GM21825 (cell line): ENCODE measurements at regions not wholly inside any gene's neighbourhood (a gene's known extent, or its start where the extent isn't known, plus 50 kb on each side); places are given as distances from the start of the nearest gene placed in this dataset.

ENCODE experiments used
- ATAC-seq: cut with Tn5 transposase; IDR thresholded peaks from one replicate; pipeline ENCODE4 v1.9.1; 2021; ENCODE audit warnings: mild to moderate bottlenecking, moderate library complexity; ENCODE audit not compliant: unreplicated experiment

GRCh38 chr10:31754803-31755624, 173.6 kb downstream of the ARHGAP12 start:
- no peak for ATAC-seq

GRCh38 chr10:31753681-31754080, 174.9 kb downstream of the ARHGAP12 start:
- ATAC-seq = no peak

- ATAC-seq = no peak
Observed at GRCh38 chr10:31752170-31752569, 176.5 kb downstream of the ARHGAP12 start.

- no peak for ATAC-seq
Observed at GRCh38 chr10:31751738-31752080, 176.9 kb downstream of the ARHGAP12 start.

GRCh38 chr10:31751051-31751737, 177.4 kb downstream of the ARHGAP12 start:
- no peak for ATAC-seq

GRCh38 chr10:31749981-31750840, 178.4 kb downstream of the ARHGAP12 start:
- ATAC-seq = no peak

- no peak for ATAC-seq
Observed at GRCh38 chr10:31749301-31749700, 179.3 kb downstream of the ARHGAP12 start.

- no peak for ATAC-seq
Observed at GRCh38 chr10:31745612-31746376, 182.8 kb downstream of the ARHGAP12 start.

GRCh38 chr10:31744025-31744424, 184.6 kb downstream of the ARHGAP12 start:
- ATAC-seq = no peak

GRCh38 chr10:31742255-31742654, 186.4 kb downstream of the ARHGAP12 start:
- ATAC-seq = no peak

GRCh38 chr10:31741473-31741872, 187.2 kb downstream of the ARHGAP12 start:
- no peak for ATAC-seq

GRCh38 chr10:31739711-31740110, 188.9 kb downstream of the ARHGAP12 start:
- ATAC-seq = no peak

GRCh38 chr10:31739146-31739545, 189.5 kb downstream of the ARHGAP12 start:
- no peak for ATAC-seq

- no peak for ATAC-seq
Observed at GRCh38 chr10:31731711-31732110, 196.9 kb downstream of the ARHGAP12 start.

- ATAC-seq = no peak
Observed at GRCh38 chr10:31730776-31731175, 197.9 kb downstream of the ARHGAP12 start.

- ATAC-seq = no peak
Observed at GRCh38 chr10:31728698-31729224, 199.9 kb downstream of the ARHGAP12 start.

GRCh38 chr10:31725436-31725835, 203.2 kb downstream of the ARHGAP12 start:
- ATAC-seq = no peak

- no peak for ATAC-seq
Observed at GRCh38 chr10:31724296-31724695, 204.3 kb downstream of the ARHGAP12 start.

GRCh38 chr10:31723106-31723750, 205.4 kb downstream of the ARHGAP12 start:
- no peak for ATAC-seq

- ATAC-seq = no peak
Observed at GRCh38 chr10:31721096-31721495, 207.5 kb downstream of the ARHGAP12 start.
